Esophagus squamous epithelium (tissue), 5 donors: ENCODE measurements at regions not wholly inside any gene's neighbourhood (a gene's known extent, or its start where the extent isn't known, plus 50 kb on each side); places are given as distances from the start of the nearest gene placed in this dataset.

Experiments
- DNase-seq: peaks from one replicate; lab custom pipeline; 2025; lab: John Stamatoyannopoulos, UW
- H3K27ac ChIP-seq, 4 donors: fragments of 200-600 bp; sonication (generic); one replicate each; pipeline ENCODE4 v1.5.1; 2016 to 2019; ENCODE audit warnings: mild to moderate bottlenecking in 1 of 4
- H3K27me3 ChIP-seq, 4 donors: fragments of 200-600 bp; sonication (generic); 1 replicate in 3 of 4; 2 replicates in 1 of 4; pipeline versions ENCODE4 v1.5.1 to v1.6.0; 2017 to 2021; ENCODE audit warnings: antibody characterized with exemption in 1 of 4
- H3K36me3 ChIP-seq, 3 donors: fragments of 200-600 bp; sonication (generic); one replicate each; pipeline ENCODE4 v1.5.1; 2016 to 2019
- H3K4me1 ChIP-seq, 3 donors: fragments of 200-600 bp; sonication (generic); one replicate each; pipeline ENCODE4 v1.5.1; 2017 to 2019
- H3K4me3 ChIP-seq, 4 donors: fragments of 200-600 bp; sonication (generic); 1 replicate in 3 of 4; 2 replicates in 1 of 4; pipeline ENCODE4 v1.5.1; 2016 to 2019; ENCODE audit warnings: mild to moderate bottlenecking in 2 of 4, moderate library complexity in 1 of 4
- H3K9me3 ChIP-seq, 3 donors: fragments of 200-600 bp; sonication (generic); one replicate each; pipeline ENCODE4 v1.5.1; 2016 to 2019
- CTCF ChIP-seq, 6 experiments: fragments of 450-650 bp in 4 of 6; fragments of 200-600 bp in 2 of 6; sonication (generic) in 2 of 6; IDR thresholded peaks; one replicate each; pipeline ENCODE4 v1.5.1; 2016 to 2019; ENCODE audit warnings: antibody characterized with exemption in 6 of 6, mild to moderate bottlenecking in 4 of 6, moderate library complexity in 4 of 6
- POLR2A ChIP-seq, 4 donors: fragments of 450-650 bp; IDR thresholded peaks; one replicate each; pipeline ENCODE4 v1.6.1; 2017; ENCODE audit warnings: antibody characterized with exemption in 4 of 4, mild to moderate bottlenecking in 4 of 4, moderate library complexity in 3 of 4
- WGBS, 2 donors: methylation state at CpG; one replicate each; pipeline ENCODE4 v1.1.5; 2018; 5-methylcytosine and 5-hydroxymethylcytosine counted together
- intact Hi-C: fragments of 100-400 bp; cut with DNase I; formaldehyde crosslinking; loops from one replicate; pipeline ENCODE4 v1.15.0; 2022
- donor health status: DM: yes; HTN: yes; CAD: no.

DNA sequence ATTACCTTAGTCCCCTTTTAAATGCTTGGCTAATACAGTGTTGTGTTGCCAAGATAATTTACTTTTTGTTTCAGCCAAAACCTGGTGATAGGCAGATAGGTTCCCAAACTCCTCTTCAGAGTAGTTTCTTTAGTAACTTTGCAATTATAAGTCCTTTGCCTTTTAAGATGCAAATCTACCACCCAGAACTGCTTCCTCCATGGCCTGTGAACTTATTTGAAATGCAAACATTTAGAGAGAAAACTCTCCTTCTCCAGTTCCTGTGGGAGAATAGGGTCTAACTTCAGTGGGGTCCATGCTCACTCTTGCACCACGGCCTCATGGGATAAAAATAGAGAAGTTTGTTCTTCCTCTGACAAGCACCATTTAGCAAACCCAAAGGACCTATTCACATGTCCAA, 1955.4 kb upstream of the CDH6 start:
- 24 to 37% methylated on average over 1 of the region's 1 CpG for WGBS, 2 donors
- H3K4me1 ChIP-seq: no peaks in the 10 kb centered on the region
- no peaks in the 10 kb centered on the region for H3K27me3 ChIP-seq
- no peak overlapping the region for H3K4me3 ChIP-seq
- peaks cover 0 to 4% (median 0%) of the 10 kb centered on the region in 3 donors for H3K9me3 ChIP-seq
- no peak for DNase-seq
- intact Hi-C loops: no loop called here
- H3K27ac ChIP-seq: no peak overlapping the region
- TF ChIP-seq POLR2A (IDR thresholded peaks at IDR 0.05) (no peak), CTCF (IDR thresholded peaks at IDR 0.05) (no peak)
- H3K36me3 ChIP-seq: no peaks in the 10 kb centered on the region

- Histone ChIP-seq H3K9me3 (no peaks in the 10 kb centered on the region), H3K4me1 (no peaks in the 10 kb centered on the region), H3K36me3 (no peaks in the 10 kb centered on the region), H3K27ac (no peak overlapping the region), H3K27me3 (no peaks in the 10 kb centered on the region), H3K4me3 (no peak overlapping the region)
- no peak for DNase-seq
- 39 to 49% methylated on average over 1 of the region's 1 CpG for WGBS, 2 donors
- TF ChIP-seq CTCF (IDR thresholded peaks at IDR 0.05) (no peak), POLR2A (IDR thresholded peaks at IDR 0.05) (no peak)
- intact Hi-C loops: no loop called here
Observed at GRCh38 chr5:29231154-29231553, 1962.3 kb upstream of the CDH6 start.

DNA sequence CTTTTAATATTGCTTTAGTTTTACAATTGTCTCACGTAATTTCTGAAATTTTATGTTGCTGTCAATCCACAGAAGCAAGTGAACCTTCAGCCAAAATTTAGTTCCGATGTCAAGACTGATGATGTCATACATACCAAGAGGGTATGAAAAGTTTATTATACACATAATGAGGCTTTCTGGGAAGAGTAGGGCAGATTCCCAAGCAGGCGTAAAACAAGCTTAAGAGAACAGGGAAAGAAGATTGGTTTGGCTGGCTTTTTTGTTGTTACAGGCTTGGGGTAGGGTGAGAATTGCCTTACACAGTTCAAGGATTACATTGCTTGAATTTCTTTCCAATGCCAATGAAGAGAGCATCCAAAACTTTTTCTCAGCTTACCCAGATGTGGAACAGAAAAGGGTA, 1962.9 kb upstream of the CDH6 start:
- H3K4me3 ChIP-seq: no peak overlapping the region
- H3K9me3 ChIP-seq: no peaks in the 10 kb centered on the region
- TF ChIP-seq CTCF (IDR thresholded peaks at IDR 0.05) (no peak), POLR2A (IDR thresholded peaks at IDR 0.05) (no peak)
- no peak for DNase-seq
- 48 to 66% methylated on average over 3 of the region's 3 CpGs for WGBS, 2 donors
- no peaks in the 10 kb centered on the region for H3K4me1 ChIP-seq
- H3K36me3 ChIP-seq: no peaks in the 10 kb centered on the region
- no peaks in the 10 kb centered on the region for H3K27me3 ChIP-seq
- no peak overlapping the region for H3K27ac ChIP-seq
- intact Hi-C loops: no loop called here

DNA sequence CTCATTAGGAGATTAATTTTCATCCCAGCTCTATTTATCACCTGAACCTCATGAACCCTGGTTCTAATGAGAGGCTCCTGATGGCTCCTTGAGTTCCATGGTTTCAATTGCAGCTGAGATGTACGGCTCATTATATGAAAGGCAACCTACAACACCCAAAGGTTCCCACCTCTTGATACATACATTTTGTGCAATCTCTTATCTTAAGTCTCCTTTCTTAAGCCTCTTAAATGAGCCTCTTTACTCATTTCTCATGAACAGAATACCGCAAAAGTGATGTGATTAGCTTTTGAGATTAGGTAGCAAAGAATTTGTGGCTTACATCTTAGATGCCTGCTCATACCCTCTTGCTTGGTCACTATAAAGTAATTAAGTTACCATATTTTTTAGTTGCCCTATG, 1964.0 kb upstream of the CDH6 start:
- whole genome bisulfite sequencing, 2 donors: 62 to 75% methylated on average over 2 of the region's 2 CpGs
- Histone ChIP-seq H3K9me3 (no peaks in the 10 kb centered on the region), H3K27me3 (no peaks in the 10 kb centered on the region), H3K4me3 (no peak overlapping the region), H3K27ac (no peak overlapping the region), H3K4me1 (no peaks in the 10 kb centered on the region), H3K36me3 (no peaks in the 10 kb centered on the region)
- DNase-seq: no peak
- intact Hi-C loops: no loop called here
- no peak for TF ChIP-seq POLR2A (IDR thresholded peaks at IDR 0.05)
- TF ChIP-seq CTCF (IDR thresholded peaks at IDR 0.05): no peak

- intact Hi-C loops: no loop called here
- TF ChIP-seq CTCF (IDR thresholded peaks at IDR 0.05) (no peak), POLR2A (IDR thresholded peaks at IDR 0.05) (no peak)
Observed at GRCh38 chr5:29218138-29218537, 1975.3 kb upstream of the CDH6 start.

More at GRCh38 chr5:29218138-29218537, 1975.3 kb upstream of the CDH6 start:
- DNase-seq: no peak
- H3K4me1 ChIP-seq: no peaks in the 10 kb centered on the region
- H3K27me3 ChIP-seq: no peaks in the 10 kb centered on the region
- no peak overlapping the region for H3K4me3 ChIP-seq
- peaks cover 0 to 5% (median 0%) of the 10 kb centered on the region in 3 donors for H3K9me3 ChIP-seq
- H3K36me3 ChIP-seq: no peaks in the 10 kb centered on the region
- H3K27ac ChIP-seq: no peak overlapping the region
